Tibial nerve (tissue), 4 donors: ENCODE measurements at regions not wholly inside any gene's neighbourhood (a gene's known extent, or its start where the extent isn't known, plus 50 kb on each side); places are given as distances from the start of the nearest gene placed in this dataset.

ENCODE experiments used
- CTCF ChIP-seq, 5 experiments: fragments of 200-600 bp in 3 of 5; fragments of 450-650 bp in 2 of 5; sonication (generic) in 3 of 5; IDR thresholded peaks; one replicate each; pipeline ENCODE4 v1.5.1; 2016 to 2019; ENCODE audit warnings: antibody characterized with exemption in 5 of 5, mild to moderate bottlenecking in 3 of 5, moderate library complexity in 2 of 5
- EP300 ChIP-seq, 2 donors: sonication (generic); formaldehyde crosslinking; IDR thresholded peaks; one replicate each; pipeline ENCODE4 v1.6.1; 2017; ENCODE audit warnings: antibody characterized with exemption in 2 of 2, mild to moderate bottlenecking in 1 of 2
- POLR2A ChIP-seq, 2 donors: fragments of 450-650 bp; IDR thresholded peaks; one replicate each; pipeline ENCODE4 v1.6.1; 2017; ENCODE audit warnings: antibody characterized with exemption in 2 of 2, mild to moderate bottlenecking in 2 of 2, moderate library complexity in 2 of 2

GRCh38 chr10:4199196-4199595, 414.2 kb upstream of the KLF6 start:
- TF ChIP-seq CTCF (IDR thresholded peaks at IDR 0.05) (no peak), POLR2A (IDR thresholded peaks at IDR 0.05) (no peak), EP300 (IDR thresholded peaks at IDR 0.05) (no peak)
